Liver (tissue), 8 donors: ENCODE measurements at regions not wholly inside any gene's neighbourhood (a gene's known extent, or its start where the extent isn't known, plus 50 kb on each side); places are given as distances from the start of the nearest gene placed in this dataset.

ENCODE experiments used
- DNase-seq: peaks from one replicate; pipeline ENCODE4 v3.0.0-alpha.2; 2017; ENCODE audit warnings: low spot score
- H3K27ac ChIP-seq, 2 donors: one replicate each; pipeline ENCODE4 v1.7.0; 2013; ENCODE audit warnings: inconsistent platforms in 2 of 2, low read length in 2 of 2, control low read depth in 1 of 2, low read depth in 1 of 2, mild to moderate bottlenecking in 1 of 2
- H3K27me3 ChIP-seq, 4 donors: one replicate each; pipeline versions ENCODE4 v1.6.1 to v1.7.0; 2013; ENCODE audit warnings: low read length in 3 of 4, inconsistent platforms in 1 of 4, mild to moderate bottlenecking in 1 of 4, moderate library complexity in 1 of 4; ENCODE audit not compliant: control insufficient read depth in 4 of 4, insufficient read depth in 4 of 4
- H3K36me3 ChIP-seq, 4 donors: one replicate each; pipeline versions ENCODE4 v1.6.1 to v1.7.0; 2013; ENCODE audit warnings: low read length in 3 of 4, mild to moderate bottlenecking in 3 of 4, low read depth in 1 of 4, moderate library complexity in 1 of 4; ENCODE audit not compliant: control insufficient read depth in 4 of 4, insufficient read depth in 3 of 4
- H3K4me1 ChIP-seq, 4 donors: one replicate each; pipeline versions ENCODE4 v1.6.1 to v1.7.0; 2013; ENCODE audit warnings: low read length in 3 of 4, mild to moderate bottlenecking in 3 of 4, moderate library complexity in 1 of 4; ENCODE audit not compliant: control insufficient read depth in 4 of 4, insufficient read depth in 4 of 4
- H3K4me3 ChIP-seq, 3 donors: one replicate each; pipeline versions ENCODE4 v1.6.1 to v1.7.0; 2013; ENCODE audit warnings: low read length in 3 of 3, control low read depth in 1 of 3, low read depth in 1 of 3, mild to moderate bottlenecking in 1 of 3
- H3K9ac ChIP-seq, 2 donors: one replicate each; pipeline ENCODE4 v1.7.0; 2013; ENCODE audit warnings: low read length in 2 of 2, mild to moderate bottlenecking in 2 of 2, moderate library complexity in 2 of 2, control low read depth in 1 of 2, low read depth in 1 of 2
- H3K9me3 ChIP-seq, 4 donors: one replicate each; pipeline versions ENCODE4 v1.6.1 to v1.7.0; 2013; ENCODE audit warnings: low read length in 3 of 4; ENCODE audit not compliant: control insufficient read depth in 4 of 4
- EGR1 ChIP-seq, 2 donors: IDR thresholded peaks; 2 replicates each; pipeline ENCODE4 v1.6.1; 2016 to 2018; ENCODE audit warnings: antibody characterized with exemption in 2 of 2, low read depth in 2 of 2
- FOXA1 ChIP-seq: IDR thresholded peaks from 2 replicates; pipeline ENCODE4 v1.6.1; 2016; ENCODE audit warnings: antibody characterized with exemption
- FOXA2 ChIP-seq: IDR thresholded peaks from 2 replicates; pipeline ENCODE4 v1.6.1; 2016; ENCODE audit warnings: antibody characterized with exemption
- HNF4A ChIP-seq, 2 donors: conservative IDR thresholded peaks; 2 replicates each; pipeline ENCODE4 v1.6.1; 2016; ENCODE audit warnings: antibody characterized with exemption in 2 of 2, mild to moderate bottlenecking in 2 of 2
- HNF4G ChIP-seq: IDR thresholded peaks from 2 replicates; pipeline ENCODE4 v1.6.1; 2016; ENCODE audit warnings: antibody characterized with exemption
- NR2F2 ChIP-seq: IDR thresholded peaks from 2 replicates; pipeline ENCODE4 v1.6.1; 2016; ENCODE audit warnings: antibody characterized with exemption
- RAD21 ChIP-seq, 2 donors: IDR thresholded peaks; 2 replicates each; pipeline ENCODE4 v1.6.1; 2016; ENCODE audit warnings: antibody characterized with exemption in 2 of 2, mild to moderate bottlenecking in 2 of 2
- RXRA ChIP-seq, 2 donors: IDR thresholded peaks; 2 replicates each; pipeline ENCODE4 v1.6.1; 2017 to 2018; ENCODE audit warnings: antibody characterized with exemption in 2 of 2, mild to moderate bottlenecking in 1 of 2
- SP1 ChIP-seq: IDR thresholded peaks from 2 replicates; pipeline ENCODE4 v1.6.1; 2018; ENCODE audit warnings: antibody characterized with exemption, mild to moderate bottlenecking
- TAF1 ChIP-seq: conservative IDR thresholded peaks from 2 replicates; pipeline ENCODE4 v1.6.1; 2016; ENCODE audit warnings: antibody characterized with exemption, mild to moderate bottlenecking
- YY1 ChIP-seq: IDR thresholded peaks from 2 replicates; pipeline ENCODE4 v1.6.1; 2016; ENCODE audit warnings: antibody characterized with exemption, mild to moderate bottlenecking
- WGBS: extraction: QIAGEN DNeasy Blood & Tissue Kit; methylation state at CpG from one replicate; pipeline ENCODE4 v1.1.7; 2013; 5-methylcytosine and 5-hydroxymethylcytosine counted together
- TF ChIP-seq, protein P1 (sequence below): IDR thresholded peaks from 2 replicates; pipeline ENCODE4 v1.6.1; 2016; ENCODE audit warnings: antibody characterized with exemption
- TF ChIP-seq, protein P2 (sequence below): IDR thresholded peaks from 2 replicates; pipeline ENCODE4 v1.6.1; 2016; ENCODE audit warnings: antibody characterized with exemption, mild to moderate bottlenecking
- TF ChIP-seq, protein P3 (sequence below): fragments of 150-350 bp; IDR thresholded peaks from 2 replicates; pipeline ENCODE4 v1.5.1; 2017; ENCODE audit warnings: improper control_type of control experiment, low read depth, low read length; ENCODE audit not compliant: missing input control
- TF ChIP-seq, protein P4 (sequence below): IDR thresholded peaks from 2 replicates; pipeline ENCODE4 v1.6.1; 2016; ENCODE audit warnings: antibody characterized with exemption
- donor health status: healthy.
- donor health status: healthy.
- donor health status: healthy.
- donor health status: healthy.
- donor health status: healthy.

DNA sequence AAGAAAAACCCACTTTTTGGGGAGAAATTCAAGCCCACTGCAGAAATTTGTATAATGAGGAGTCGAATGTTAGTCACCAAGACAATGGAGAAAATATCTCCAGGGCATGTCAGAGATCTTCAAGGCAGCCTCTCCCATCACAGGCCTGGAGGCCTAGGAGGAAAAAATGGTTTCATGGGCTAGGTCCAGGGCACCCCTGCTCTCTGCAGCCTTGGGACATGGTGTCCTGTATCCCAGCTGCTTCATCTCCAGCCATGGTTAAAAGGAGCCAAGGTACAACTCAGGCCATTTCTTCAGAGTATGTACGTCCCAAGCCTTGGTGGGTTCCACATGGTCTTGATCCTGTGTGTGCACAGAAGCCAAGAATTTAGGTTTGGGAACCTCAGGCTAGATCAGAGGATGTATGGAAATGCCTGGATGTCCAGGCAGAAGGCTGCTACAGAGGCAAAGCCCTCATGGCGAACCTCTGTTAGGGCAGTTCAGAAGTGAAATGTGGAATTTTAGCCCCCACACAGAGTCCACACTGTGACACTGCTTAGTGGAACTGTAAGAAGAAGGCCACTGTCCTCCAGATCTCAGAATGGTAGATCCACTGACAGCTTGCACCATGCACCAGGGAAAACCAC lies 561.4 kb downstream of the ISL1 start (continued):
- TF ChIP-seq, protein P1, sequence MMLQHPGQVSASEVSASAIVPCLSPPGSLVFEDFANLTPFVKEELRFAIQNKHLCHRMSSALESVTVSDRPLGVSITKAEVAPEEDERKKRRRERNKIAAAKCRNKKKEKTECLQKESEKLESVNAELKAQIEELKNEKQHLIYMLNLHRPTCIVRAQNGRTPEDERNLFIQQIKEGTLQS, result no peak

DNA sequence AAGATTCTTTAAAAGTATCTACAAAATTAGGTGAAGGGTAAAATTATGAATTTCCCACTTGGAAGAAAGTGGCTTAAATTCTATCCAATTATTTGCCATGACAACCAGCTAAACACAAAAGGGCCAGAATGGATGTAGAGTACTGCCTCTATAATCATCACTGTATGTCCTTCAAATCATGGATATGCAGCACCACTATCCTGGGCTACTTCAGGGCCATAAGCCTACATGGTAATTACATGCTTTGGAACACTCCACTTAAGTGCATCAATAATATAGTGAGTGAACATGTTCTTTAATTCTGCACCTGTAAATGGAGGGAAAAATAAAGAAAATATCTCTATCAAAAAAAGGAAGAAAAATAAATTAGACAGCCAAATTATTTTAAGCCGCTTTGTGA lies 575.2 kb downstream of the ISL1 start:
- no peak overlapping the region for H3K27ac ChIP-seq
- WGBS, result 96% methylated on average over 1 of the region's 1 CpG
- no peaks in the 10 kb centered on the region for H3K9me3 ChIP-seq
- no peaks in the 10 kb centered on the region for H3K4me1 ChIP-seq
- no peak overlapping the region for H3K4me3 ChIP-seq
- no peaks in the 10 kb centered on the region for H3K36me3 ChIP-seq
- no peaks in the 10 kb centered on the region for H3K27me3 ChIP-seq
- no peak for DNase-seq
- no peak overlapping the region for H3K9ac ChIP-seq
- TF ChIP-seq RAD21 (IDR thresholded peaks at IDR 0.05) (no peak), SP1 (no peak), FOXA2 (no peak), EGR1 (IDR thresholded peaks at IDR 0.05; ENCODE audit: low read depth in 2 of 2) (no peak), NR2F2 (no peak), YY1 (no peak), HNF4A (conservative IDR thresholded peaks at IDR 0.05) (no peak), FOXA1 (no peak), RXRA (IDR thresholded peaks at IDR 0.05) (no peak), HNF4G (no peak), TAF1 (no peak)
- TF ChIP-seq, protein P1, result no peak
- TF ChIP-seq, protein P2, sequence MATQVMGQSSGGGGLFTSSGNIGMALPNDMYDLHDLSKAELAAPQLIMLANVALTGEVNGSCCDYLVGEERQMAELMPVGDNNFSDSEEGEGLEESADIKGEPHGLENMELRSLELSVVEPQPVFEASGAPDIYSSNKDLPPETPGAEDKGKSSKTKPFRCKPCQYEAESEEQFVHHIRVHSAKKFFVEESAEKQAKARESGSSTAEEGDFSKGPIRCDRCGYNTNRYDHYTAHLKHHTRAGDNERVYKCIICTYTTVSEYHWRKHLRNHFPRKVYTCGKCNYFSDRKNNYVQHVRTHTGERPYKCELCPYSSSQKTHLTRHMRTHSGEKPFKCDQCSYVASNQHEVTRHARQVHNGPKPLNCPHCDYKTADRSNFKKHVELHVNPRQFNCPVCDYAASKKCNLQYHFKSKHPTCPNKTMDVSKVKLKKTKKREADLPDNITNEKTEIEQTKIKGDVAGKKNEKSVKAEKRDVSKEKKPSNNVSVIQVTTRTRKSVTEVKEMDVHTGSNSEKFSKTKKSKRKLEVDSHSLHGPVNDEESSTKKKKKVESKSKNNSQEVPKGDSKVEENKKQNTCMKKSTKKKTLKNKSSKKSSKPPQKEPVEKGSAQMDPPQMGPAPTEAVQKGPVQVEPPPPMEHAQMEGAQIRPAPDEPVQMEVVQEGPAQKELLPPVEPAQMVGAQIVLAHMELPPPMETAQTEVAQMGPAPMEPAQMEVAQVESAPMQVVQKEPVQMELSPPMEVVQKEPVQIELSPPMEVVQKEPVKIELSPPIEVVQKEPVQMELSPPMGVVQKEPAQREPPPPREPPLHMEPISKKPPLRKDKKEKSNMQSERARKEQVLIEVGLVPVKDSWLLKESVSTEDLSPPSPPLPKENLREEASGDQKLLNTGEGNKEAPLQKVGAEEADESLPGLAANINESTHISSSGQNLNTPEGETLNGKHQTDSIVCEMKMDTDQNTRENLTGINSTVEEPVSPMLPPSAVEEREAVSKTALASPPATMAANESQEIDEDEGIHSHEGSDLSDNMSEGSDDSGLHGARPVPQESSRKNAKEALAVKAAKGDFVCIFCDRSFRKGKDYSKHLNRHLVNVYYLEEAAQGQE, result no peak
- TF ChIP-seq, protein P3, sequence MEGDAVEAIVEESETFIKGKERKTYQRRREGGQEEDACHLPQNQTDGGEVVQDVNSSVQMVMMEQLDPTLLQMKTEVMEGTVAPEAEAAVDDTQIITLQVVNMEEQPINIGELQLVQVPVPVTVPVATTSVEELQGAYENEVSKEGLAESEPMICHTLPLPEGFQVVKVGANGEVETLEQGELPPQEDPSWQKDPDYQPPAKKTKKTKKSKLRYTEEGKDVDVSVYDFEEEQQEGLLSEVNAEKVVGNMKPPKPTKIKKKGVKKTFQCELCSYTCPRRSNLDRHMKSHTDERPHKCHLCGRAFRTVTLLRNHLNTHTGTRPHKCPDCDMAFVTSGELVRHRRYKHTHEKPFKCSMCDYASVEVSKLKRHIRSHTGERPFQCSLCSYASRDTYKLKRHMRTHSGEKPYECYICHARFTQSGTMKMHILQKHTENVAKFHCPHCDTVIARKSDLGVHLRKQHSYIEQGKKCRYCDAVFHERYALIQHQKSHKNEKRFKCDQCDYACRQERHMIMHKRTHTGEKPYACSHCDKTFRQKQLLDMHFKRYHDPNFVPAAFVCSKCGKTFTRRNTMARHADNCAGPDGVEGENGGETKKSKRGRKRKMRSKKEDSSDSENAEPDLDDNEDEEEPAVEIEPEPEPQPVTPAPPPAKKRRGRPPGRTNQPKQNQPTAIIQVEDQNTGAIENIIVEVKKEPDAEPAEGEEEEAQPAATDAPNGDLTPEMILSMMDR, result no peak
- TF ChIP-seq, protein P4, sequence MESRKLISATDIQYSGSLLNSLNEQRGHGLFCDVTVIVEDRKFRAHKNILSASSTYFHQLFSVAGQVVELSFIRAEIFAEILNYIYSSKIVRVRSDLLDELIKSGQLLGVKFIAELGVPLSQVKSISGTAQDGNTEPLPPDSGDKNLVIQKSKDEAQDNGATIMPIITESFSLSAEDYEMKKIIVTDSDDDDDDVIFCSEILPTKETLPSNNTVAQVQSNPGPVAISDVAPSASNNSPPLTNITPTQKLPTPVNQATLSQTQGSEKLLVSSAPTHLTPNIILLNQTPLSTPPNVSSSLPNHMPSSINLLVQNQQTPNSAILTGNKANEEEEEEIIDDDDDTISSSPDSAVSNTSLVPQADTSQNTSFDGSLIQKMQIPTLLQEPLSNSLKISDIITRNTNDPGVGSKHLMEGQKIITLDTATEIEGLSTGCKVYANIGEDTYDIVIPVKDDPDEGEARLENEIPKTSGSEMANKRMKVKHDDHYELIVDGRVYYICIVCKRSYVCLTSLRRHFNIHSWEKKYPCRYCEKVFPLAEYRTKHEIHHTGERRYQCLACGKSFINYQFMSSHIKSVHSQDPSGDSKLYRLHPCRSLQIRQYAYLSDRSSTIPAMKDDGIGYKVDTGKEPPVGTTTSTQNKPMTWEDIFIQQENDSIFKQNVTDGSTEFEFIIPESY, result no peak
